ACC112 (cell line): ENCODE measurements at regions not wholly inside any gene's neighbourhood (a gene's known extent, or its start where the extent isn't known, plus 50 kb on each side); places are given as distances from the start of the nearest gene placed in this dataset.

Experiments
- H2AFZ ChIP-seq: fragments of 200-600 bp; sonication (generic); one replicate; pipeline ENCODE4 v1.6.0; 2017; ENCODE audit warnings: antibody characterized with exemption, low read length; ENCODE audit not compliant: unreplicated experiment
- H3K27ac ChIP-seq: fragments of 200-600 bp; sonication (generic); 2 replicates; pipeline ENCODE4 v1.5.1; 2014; ENCODE audit warnings: low read depth, mild to moderate bottlenecking, antibody characterized with exemption, low read length, moderate library complexity
- H3K27me3 ChIP-seq: fragments of 200-600 bp; sonication (generic); 2 replicates; pipeline ENCODE4 v1.6.1; 2014; ENCODE audit warnings: mild to moderate bottlenecking, antibody characterized with exemption, low read length, moderate library complexity, mixed read lengths; ENCODE audit not compliant: insufficient read depth
- H3K36me3 ChIP-seq: fragments of 200-600 bp; sonication (generic); 2 replicates; pipeline ENCODE4 v1.6.1; 2016; ENCODE audit warnings: mild to moderate bottlenecking, antibody characterized with exemption, low read length, moderate library complexity, mixed read lengths; ENCODE audit not compliant: insufficient read depth
- H3K4me1 ChIP-seq: fragments of 200-600 bp; sonication (generic); one replicate; pipeline ENCODE4 v1.6.1; 2016; ENCODE audit warnings: low read length, mixed read lengths; ENCODE audit not compliant: insufficient read depth, unreplicated experiment, control insufficient read depth
- H3K4me3 ChIP-seq: fragments of 200-600 bp; sonication (generic); 2 replicates; pipeline ENCODE4 v1.5.1; 2014; ENCODE audit warnings: mild to moderate bottlenecking, low read depth, low read length
- H3K79me2 ChIP-seq: fragments of 200-600 bp; sonication (generic); one replicate; pipeline ENCODE4 v1.6.0; 2016; ENCODE audit warnings: low read length; ENCODE audit not compliant: control insufficient read depth, unreplicated experiment, insufficient read depth

GRCh38 chr3:72130565-72130964 is 345.6 kb upstream of the PROK2 start:
- peaks cover 10% of the 10 kb centered on the region for H3K4me1 ChIP-seq
- H3K79me2 ChIP-seq = no peaks in the 10 kb centered on the region
- no peak overlapping the region for H3K4me3 ChIP-seq
- H3K36me3 ChIP-seq = no peaks in the 10 kb centered on the region
- no peak overlapping the region for H3K27ac ChIP-seq
- no peaks in the 10 kb centered on the region for H3K27me3 ChIP-seq
- no peak overlapping the region for H2AFZ ChIP-seq

GRCh38 chr3:72129501-72130094 is 344.6 kb upstream of the PROK2 start:
- H3K27me3 ChIP-seq = no peaks in the 10 kb centered on the region
- no peak overlapping the region for H3K27ac ChIP-seq
- no peaks in the 10 kb centered on the region for H3K79me2 ChIP-seq
- H3K4me1 ChIP-seq = peaks cover 10% of the 10 kb centered on the region
- no peak overlapping the region for H3K4me3 ChIP-seq
- no peaks in the 10 kb centered on the region for H3K36me3 ChIP-seq
- H2AFZ ChIP-seq = no peak overlapping the region

GRCh38 chr3:72128921-72129320 is 344.0 kb upstream of the PROK2 start:
- H3K27ac ChIP-seq = no peak overlapping the region

GRCh38 chr3:72127844-72128243 is 342.9 kb upstream of the PROK2 start:
- peaks cover 23% of the 10 kb centered on the region for H3K4me1 ChIP-seq
- H3K4me3 ChIP-seq = no peak overlapping the region
- H3K27ac ChIP-seq = no peak overlapping the region
- H3K27me3 ChIP-seq = no peaks in the 10 kb centered on the region
- H3K79me2 ChIP-seq = no peaks in the 10 kb centered on the region
- H3K36me3 ChIP-seq = no peaks in the 10 kb centered on the region
- no peak overlapping the region for H2AFZ ChIP-seq

More at GRCh38 chr3:72128921-72129320, 344.0 kb upstream of the PROK2 start:
- Histone ChIP-seq H3K4me3 (no peak overlapping the region), H3K79me2 (no peaks in the 10 kb centered on the region), H2AFZ (no peak overlapping the region), H3K4me1 (peaks cover 15% of the 10 kb centered on the region), H3K27me3 (no peaks in the 10 kb centered on the region), H3K36me3 (no peaks in the 10 kb centered on the region)

GRCh38 chr3:72127224-72127612 is 342.3 kb upstream of the PROK2 start:
- Histone ChIP-seq H3K79me2 (no peaks in the 10 kb centered on the region), H3K36me3 (no peaks in the 10 kb centered on the region), H3K4me1 (peaks cover 23% of the 10 kb centered on the region), H2AFZ (no peak overlapping the region), H3K27ac (no peak overlapping the region), H3K4me3 (no peak overlapping the region), H3K27me3 (no peaks in the 10 kb centered on the region)

GRCh38 chr3:72126441-72127223 is 341.7 kb upstream of the PROK2 start:
- Histone ChIP-seq H3K27me3 (no peaks in the 10 kb centered on the region), H3K27ac (no peak overlapping the region), H3K36me3 (no peaks in the 10 kb centered on the region), H3K79me2 (no peaks in the 10 kb centered on the region), H3K4me3 (no peak overlapping the region), H2AFZ (no peak overlapping the region), H3K4me1 (peaks cover 23% of the 10 kb centered on the region)

GRCh38 chr3:72123908-72124441 is 339.0 kb upstream of the PROK2 start:
- Histone ChIP-seq H3K27me3 (no peaks in the 10 kb centered on the region), H3K79me2 (no peaks in the 10 kb centered on the region), H2AFZ (no peak overlapping the region), H3K4me1 (peaks cover 23% of the 10 kb centered on the region), H3K36me3 (no peaks in the 10 kb centered on the region), H3K27ac (peak overlapping the region; percentile 55; the same call in 1 of the 2 replicates), H3K4me3 (peak overlapping the region; percentile 12; the same call in 1 of the 2 replicates)

GRCh38 chr3:72120806-72121778 is 336.1 kb upstream of the PROK2 start:
- no peak overlapping the region for H2AFZ ChIP-seq
- no peaks in the 10 kb centered on the region for H3K27me3 ChIP-seq
- H3K4me1 ChIP-seq = peaks cover 13% of the 10 kb centered on the region

GRCh38 chr3:72120039-72120438 is 335.1 kb upstream of the PROK2 start:
- no peaks in the 10 kb centered on the region for H3K36me3 ChIP-seq
- no peak overlapping the region for H3K27ac ChIP-seq
- no peaks in the 10 kb centered on the region for H3K79me2 ChIP-seq
- no peaks in the 10 kb centered on the region for H3K27me3 ChIP-seq
- no peak overlapping the region for H3K4me3 ChIP-seq
- H3K4me1 ChIP-seq = peaks cover 13% of the 10 kb centered on the region
- H2AFZ ChIP-seq = no peak overlapping the region

More at GRCh38 chr3:72120806-72121778, 336.1 kb upstream of the PROK2 start:
- H3K27ac ChIP-seq = no peak overlapping the region
- H3K79me2 ChIP-seq = no peaks in the 10 kb centered on the region
- no peaks in the 10 kb centered on the region for H3K36me3 ChIP-seq
- H3K4me3 ChIP-seq = no peak overlapping the region

- no peaks in the 10 kb centered on the region for H3K36me3 ChIP-seq
- H3K4me1 ChIP-seq = peaks cover 6% of the 10 kb centered on the region
- H3K27me3 ChIP-seq = no peaks in the 10 kb centered on the region
- no peaks in the 10 kb centered on the region for H3K79me2 ChIP-seq
- no peak overlapping the region for H3K27ac ChIP-seq
- no peak overlapping the region for H3K4me3 ChIP-seq
- H2AFZ ChIP-seq = no peak overlapping the region
Observed at GRCh38 chr3:72118628-72119027, 333.7 kb upstream of the PROK2 start.
